ENCODE measurements at regions not wholly inside any gene's neighbourhood (a gene's known extent, or its start where the extent isn't known, plus 50 kb on each side); places are given as distances from the start of the nearest gene placed in this dataset.

DNA sequence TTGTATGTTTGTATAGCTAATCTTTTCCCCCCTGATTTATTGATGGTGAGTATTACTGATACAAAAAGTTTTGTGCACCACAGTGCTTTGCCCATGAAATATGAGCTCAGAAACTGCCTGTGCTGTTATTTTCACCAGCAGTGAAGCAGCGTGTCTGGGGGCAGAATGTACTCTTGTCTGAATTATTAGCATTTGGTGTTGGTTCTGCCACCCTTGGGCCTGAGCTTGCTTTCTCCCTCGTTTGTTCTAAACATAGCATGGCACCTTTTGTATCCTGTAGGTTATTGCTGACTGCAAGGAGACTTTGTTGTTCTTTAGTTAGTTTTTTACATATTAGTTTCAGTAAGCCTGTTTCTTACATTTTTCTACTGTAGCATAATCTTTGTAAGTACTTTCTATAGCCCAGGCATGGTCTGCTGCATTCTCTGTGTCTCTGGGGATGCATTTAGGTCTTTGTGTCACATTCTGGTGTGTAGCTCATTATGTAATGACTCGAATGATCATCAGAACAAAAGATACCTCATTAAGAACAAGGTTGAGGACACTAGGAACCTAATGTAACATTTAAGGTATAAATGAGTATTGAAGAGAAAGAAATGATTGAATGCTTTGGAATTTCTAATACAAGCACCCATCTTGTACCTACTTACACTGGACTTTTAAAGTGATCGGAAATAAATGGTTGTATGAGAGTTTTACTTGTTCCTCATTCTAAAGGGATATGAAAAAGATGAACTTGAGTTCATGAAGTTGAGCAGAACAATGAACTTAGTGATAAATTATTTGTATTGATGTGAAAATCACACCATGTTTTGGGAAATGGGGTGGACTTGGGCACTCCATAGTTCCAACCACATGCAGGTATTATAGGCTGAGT lies 50.3 kb upstream of the GPI start:
- peak; percentile 82 for DNase-seq (ENCODE audit: low spot score)
- POLR2A ChIA-PET, result interaction anchor here (0.9 to 1.4 kb wide), 4 partner anchors 13 to 52 kb away, joined by 3 to 15 read pairs (median 6); no protein-coding TSS in a partner anchor
- Histone ChIP-seq H2AFZ (ENCODE audit: low read length) (peak overlapping the region; percentile 24; the same call in 1 of the 2 replicates), H3K79me2 (ENCODE audit: insufficient read depth, low read depth, low read length) (peaks cover 32% of the 10 kb centered on the region; the same call in 1 of the 2 replicates), H4K20me1 (ENCODE audit: insufficient read depth, low read length) (no peaks in the 10 kb centered on the region), H3K9me3 (ENCODE audit: low read length) (no peaks in the 10 kb centered on the region), H3K36me3 (ENCODE audit: insufficient read depth, low read length) (no peaks in the 10 kb centered on the region), H3K4me3 (ENCODE audit: low read depth, low read length, poor library complexity, severe bottlenecking) (peak overlapping the region; percentile 49), H3K27ac (ENCODE audit: low read depth, low read length, poor library complexity, severe bottlenecking) (peak overlapping the region; percentile 90), H3K4me2 (ENCODE audit: low read length) (peak overlapping the region; percentile 60), H3K9me2 (ENCODE audit: insufficient read depth, low read length) (no peaks in the 10 kb centered on the region), H3K4me1 (ENCODE audit: insufficient read depth, low read length, poor library complexity, severe bottlenecking) (peaks cover 81% of the 10 kb centered on the region)
- no TSS peak for BruUV-seq (replicated peaks)
- no peak for TF ChIP-seq EZH2phosphoT487 (IDR thresholded peaks at IDR 0.05; ENCODE audit: borderline replicate concordance, low read depth, low read length)
- TF ChIP-seq, protein P1, sequence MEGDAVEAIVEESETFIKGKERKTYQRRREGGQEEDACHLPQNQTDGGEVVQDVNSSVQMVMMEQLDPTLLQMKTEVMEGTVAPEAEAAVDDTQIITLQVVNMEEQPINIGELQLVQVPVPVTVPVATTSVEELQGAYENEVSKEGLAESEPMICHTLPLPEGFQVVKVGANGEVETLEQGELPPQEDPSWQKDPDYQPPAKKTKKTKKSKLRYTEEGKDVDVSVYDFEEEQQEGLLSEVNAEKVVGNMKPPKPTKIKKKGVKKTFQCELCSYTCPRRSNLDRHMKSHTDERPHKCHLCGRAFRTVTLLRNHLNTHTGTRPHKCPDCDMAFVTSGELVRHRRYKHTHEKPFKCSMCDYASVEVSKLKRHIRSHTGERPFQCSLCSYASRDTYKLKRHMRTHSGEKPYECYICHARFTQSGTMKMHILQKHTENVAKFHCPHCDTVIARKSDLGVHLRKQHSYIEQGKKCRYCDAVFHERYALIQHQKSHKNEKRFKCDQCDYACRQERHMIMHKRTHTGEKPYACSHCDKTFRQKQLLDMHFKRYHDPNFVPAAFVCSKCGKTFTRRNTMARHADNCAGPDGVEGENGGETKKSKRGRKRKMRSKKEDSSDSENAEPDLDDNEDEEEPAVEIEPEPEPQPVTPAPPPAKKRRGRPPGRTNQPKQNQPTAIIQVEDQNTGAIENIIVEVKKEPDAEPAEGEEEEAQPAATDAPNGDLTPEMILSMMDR (conservative IDR thresholded peaks at IDR 0.05; ENCODE audit: low read length), result no peak
- intact Hi-C loops (cut with micrococcal nuclease; ENCODE audit: unreplicated experiment), result loop anchor here (1.0 to 5.0 kb wide), 2 partner anchors 26 to 57 kb away; no protein-coding TSS in a partner anchor
- CTCF ChIA-PET (ENCODE audit: unreplicated experiment), result interaction anchor here (0.8 to 0.9 kb wide), 2 partner anchors 44 to 52 kb away, joined by 3 to 4 read pairs; no protein-coding TSS in a partner anchor
